GM12878 (cell line): ENCODE measurements at regions not wholly inside any gene's neighbourhood (a gene's known extent, or its start where the extent isn't known, plus 50 kb on each side); places are given as distances from the start of the nearest gene placed in this dataset.

Experiments used
- EP300 ChIP-seq, 2 experiments: fragments of 150-350 bp in 1 of 2; IDR thresholded peaks; 2 replicates each; pipeline ENCODE4 v1.6.1; 2011 to 2012; ENCODE audit warnings: low read depth in 2 of 2, low read length in 2 of 2, borderline replicate concordance in 1 of 2, improper control_type of control experiment in 1 of 2, inconsistent platforms in 1 of 2; ENCODE audit not compliant: control insufficient read depth in 1 of 2
- HDAC2 ChIP-seq: fragments of 200-600 bp; sonication (generic); IDR thresholded peaks from 2 replicates; pipeline ENCODE4 v1.6.1; 2017
- RB1 ChIP-seq: fragments of 450-650 bp; formaldehyde crosslinking; IDR thresholded peaks from 2 replicates; pipeline ENCODE4 v1.6.1; 2017; ENCODE audit warnings: mild to moderate bottlenecking, borderline replicate concordance
- TF ChIP-seq, protein P1 (sequence below): fragments of 450-650 bp; IDR thresholded peaks from 2 replicates; pipeline ENCODE4 v1.6.1; 2017; ENCODE audit warnings: mild to moderate bottlenecking, moderate library complexity
- TF ChIP-seq, protein P2 (sequence below): IDR thresholded peaks from 2 replicates; pipeline ENCODE4 v1.6.1; 2012; ENCODE audit warnings: mild to moderate bottlenecking, low read depth, low read length

GRCh38 chr6:119482850-119483285, 133.3 kb upstream of the MAN1A1 start (continued):
- TF ChIP-seq, protein P1, sequence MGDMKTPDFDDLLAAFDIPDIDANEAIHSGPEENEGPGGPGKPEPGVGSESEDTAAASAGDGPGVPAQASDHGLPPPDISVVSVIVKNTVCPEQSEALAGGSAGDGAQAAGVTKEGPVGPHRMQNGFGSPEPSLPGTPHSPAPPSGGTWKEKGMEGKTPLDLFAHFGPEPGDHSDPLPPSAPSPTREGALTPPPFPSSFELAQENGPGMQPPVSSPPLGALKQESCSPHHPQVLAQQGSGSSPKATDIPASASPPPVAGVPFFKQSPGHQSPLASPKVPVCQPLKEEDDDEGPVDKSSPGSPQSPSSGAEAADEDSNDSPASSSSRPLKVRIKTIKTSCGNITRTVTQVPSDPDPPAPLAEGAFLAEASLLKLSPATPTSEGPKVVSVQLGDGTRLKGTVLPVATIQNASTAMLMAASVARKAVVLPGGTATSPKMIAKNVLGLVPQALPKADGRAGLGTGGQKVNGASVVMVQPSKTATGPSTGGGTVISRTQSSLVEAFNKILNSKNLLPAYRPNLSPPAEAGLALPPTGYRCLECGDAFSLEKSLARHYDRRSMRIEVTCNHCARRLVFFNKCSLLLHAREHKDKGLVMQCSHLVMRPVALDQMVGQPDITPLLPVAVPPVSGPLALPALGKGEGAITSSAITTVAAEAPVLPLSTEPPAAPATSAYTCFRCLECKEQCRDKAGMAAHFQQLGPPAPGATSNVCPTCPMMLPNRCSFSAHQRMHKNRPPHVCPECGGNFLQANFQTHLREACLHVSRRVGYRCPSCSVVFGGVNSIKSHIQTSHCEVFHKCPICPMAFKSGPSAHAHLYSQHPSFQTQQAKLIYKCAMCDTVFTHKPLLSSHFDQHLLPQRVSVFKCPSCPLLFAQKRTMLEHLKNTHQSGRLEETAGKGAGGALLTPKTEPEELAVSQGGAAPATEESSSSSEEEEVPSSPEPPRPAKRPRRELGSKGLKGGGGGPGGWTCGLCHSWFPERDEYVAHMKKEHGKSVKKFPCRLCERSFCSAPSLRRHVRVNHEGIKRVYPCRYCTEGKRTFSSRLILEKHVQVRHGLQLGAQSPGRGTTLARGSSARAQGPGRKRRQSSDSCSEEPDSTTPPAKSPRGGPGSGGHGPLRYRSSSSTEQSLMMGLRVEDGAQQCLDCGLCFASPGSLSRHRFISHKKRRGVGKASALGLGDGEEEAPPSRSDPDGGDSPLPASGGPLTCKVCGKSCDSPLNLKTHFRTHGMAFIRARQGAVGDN = no peak
- TF ChIP-seq HDAC2 (no peak), EP300 (IDR thresholded peaks at IDR 0.05; ENCODE audit: borderline replicate concordance in 1 of 2, control insufficient read depth in 1 of 2, low read depth in 2 of 2, low read length in 2 of 2) (no peak), RB1 (no peak)
- TF ChIP-seq, protein P2, sequence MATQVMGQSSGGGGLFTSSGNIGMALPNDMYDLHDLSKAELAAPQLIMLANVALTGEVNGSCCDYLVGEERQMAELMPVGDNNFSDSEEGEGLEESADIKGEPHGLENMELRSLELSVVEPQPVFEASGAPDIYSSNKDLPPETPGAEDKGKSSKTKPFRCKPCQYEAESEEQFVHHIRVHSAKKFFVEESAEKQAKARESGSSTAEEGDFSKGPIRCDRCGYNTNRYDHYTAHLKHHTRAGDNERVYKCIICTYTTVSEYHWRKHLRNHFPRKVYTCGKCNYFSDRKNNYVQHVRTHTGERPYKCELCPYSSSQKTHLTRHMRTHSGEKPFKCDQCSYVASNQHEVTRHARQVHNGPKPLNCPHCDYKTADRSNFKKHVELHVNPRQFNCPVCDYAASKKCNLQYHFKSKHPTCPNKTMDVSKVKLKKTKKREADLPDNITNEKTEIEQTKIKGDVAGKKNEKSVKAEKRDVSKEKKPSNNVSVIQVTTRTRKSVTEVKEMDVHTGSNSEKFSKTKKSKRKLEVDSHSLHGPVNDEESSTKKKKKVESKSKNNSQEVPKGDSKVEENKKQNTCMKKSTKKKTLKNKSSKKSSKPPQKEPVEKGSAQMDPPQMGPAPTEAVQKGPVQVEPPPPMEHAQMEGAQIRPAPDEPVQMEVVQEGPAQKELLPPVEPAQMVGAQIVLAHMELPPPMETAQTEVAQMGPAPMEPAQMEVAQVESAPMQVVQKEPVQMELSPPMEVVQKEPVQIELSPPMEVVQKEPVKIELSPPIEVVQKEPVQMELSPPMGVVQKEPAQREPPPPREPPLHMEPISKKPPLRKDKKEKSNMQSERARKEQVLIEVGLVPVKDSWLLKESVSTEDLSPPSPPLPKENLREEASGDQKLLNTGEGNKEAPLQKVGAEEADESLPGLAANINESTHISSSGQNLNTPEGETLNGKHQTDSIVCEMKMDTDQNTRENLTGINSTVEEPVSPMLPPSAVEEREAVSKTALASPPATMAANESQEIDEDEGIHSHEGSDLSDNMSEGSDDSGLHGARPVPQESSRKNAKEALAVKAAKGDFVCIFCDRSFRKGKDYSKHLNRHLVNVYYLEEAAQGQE = no peak
- TF ChIP-seq, all 136 proteins: peak for 0
